K562 (cell line): ENCODE measurements at regions not wholly inside any gene's neighbourhood (a gene's known extent, or its start where the extent isn't known, plus 50 kb on each side); places are given as distances from the start of the nearest gene placed in this dataset.

Experiments used
- DACH1 ChIP-seq: fragments of 450-650 bp; IDR thresholded peaks from 2 replicates; pipeline ENCODE4 v1.6.1; 2018; ENCODE audit not compliant: partially characterized antibody
- HNRNPH1 ChIP-seq: fragments of 200-400 bp; formaldehyde crosslinking; optimal IDR thresholded peaks from 2 replicates; pipeline ENCODE3; 2017; ENCODE audit warnings: low read depth, mild to moderate bottlenecking, low read length, moderate library complexity
- ILF3 ChIP-seq: fragments of 450-650 bp; IDR thresholded peaks from 2 replicates; pipeline ENCODE4 v1.6.1; 2018; ENCODE audit warnings: antibody characterized with exemption, mild to moderate bottlenecking, moderate library complexity, borderline replicate concordance
- SMC3 ChIP-seq: conservative IDR thresholded peaks from 2 replicates; pipeline ENCODE4 v1.6.1; 2011; ENCODE audit warnings: low read depth, low read length, improper control_type of control experiment; ENCODE audit not compliant: insufficient read depth

- no peak for TF ChIP-seq ILF3
- TF ChIP-seq SMC3 = no peak
- TF ChIP-seq HNRNPH1 = no peak
- TF ChIP-seq DACH1 = no peak
Observed at GRCh38 chr5:88396751-88397281, 128.2 kb upstream of the TMEM161B start.
